AG09309 (cell line): ENCODE measurements at regions not wholly inside any gene's neighbourhood (a gene's known extent, or its start where the extent isn't known, plus 50 kb on each side); places are given as distances from the start of the nearest gene placed in this dataset.

Experiments
- DNase-seq: peaks from one replicate; pipeline ENCODE4 v3.0.0-alpha.2; 2010; ENCODE audit warnings: low read depth
- H3K4me3 ChIP-seq: 2 replicates; pipeline ENCODE4 v1.5.1; 2011; ENCODE audit warnings: mild to moderate bottlenecking, low read depth, low read length, moderate library complexity; ENCODE audit not compliant: control insufficient read depth
- CTCF ChIP-seq: IDR thresholded peaks from 2 replicates; pipeline ENCODE4 v1.5.1; 2011; ENCODE audit warnings: mild to moderate bottlenecking, low read depth, low read length, inconsistent platforms; ENCODE audit not compliant: insufficient read depth, control insufficient read depth; ENCODE audit errors: missing control alignments

GRCh38 chr12:124512667-124513296 is 54.6 kb downstream of the NCOR2 start:
- DNase-seq, result peak; percentile 79
- no peak overlapping the region for H3K4me3 ChIP-seq
- TF ChIP-seq CTCF, result no peak

GRCh38 chr12:124511259-124511985 is 56.0 kb downstream of the NCOR2 start:
- no peak for TF ChIP-seq CTCF
- DNase-seq, result no peak
- H3K4me3 ChIP-seq, result no peak overlapping the region

- no peak for TF ChIP-seq CTCF
- H3K4me3 ChIP-seq, result no peak overlapping the region
Measured at GRCh38 chr12:124510301-124510970, 57.0 kb downstream of the NCOR2 start.

GRCh38 chr12:124509676-124510300 is 57.6 kb downstream of the NCOR2 start:
- TF ChIP-seq CTCF, result no peak
- H3K4me3 ChIP-seq, result no peak overlapping the region
- no peak for DNase-seq

More at GRCh38 chr12:124510301-124510970, 57.0 kb downstream of the NCOR2 start:
- DNase-seq, result no peak

- no peak for DNase-seq
- H3K4me3 ChIP-seq, result no peak overlapping the region
- no peak for TF ChIP-seq CTCF
Measured at GRCh38 chr12:124509300-124509675, 58.1 kb downstream of the NCOR2 start.

GRCh38 chr12:124508381-124509079 is 58.9 kb downstream of the NCOR2 start:
- no peak for DNase-seq
- TF ChIP-seq CTCF, result no peak

More at GRCh38 chr12:124508381-124509079, 58.9 kb downstream of the NCOR2 start:
- no peak overlapping the region for H3K4me3 ChIP-seq
